SK-N-SH (cell line): ENCODE measurements at regions not wholly inside any gene's neighbourhood (a gene's known extent, or its start where the extent isn't known, plus 50 kb on each side); places are given as distances from the start of the nearest gene placed in this dataset.

ENCODE experiments used
- CTCF ChIA-PET: fragments of 300-600, 350-600 bp; formaldehyde crosslinking; extraction: SDS; loops from one replicate; lab custom pipeline; 2021; lab: Yijun Ruan, JAX
- POLR2A ChIA-PET: fragments of 350-600 bp; sonication (Branson Sonifier 250); formaldehyde crosslinking; extraction: SDS; loops from one replicate; lab custom pipeline; 2020; ENCODE audit warnings: antibody characterized with exemption, inconsistent platforms; lab: Yijun Ruan, JAX
- DNase-seq: peaks from one replicate; pipeline ENCODE4 v3.0.0; 2012
- H2AFZ ChIP-seq: fragments of 200-600 bp; sonication (generic); 2 replicates; pipeline ENCODE4 v1.8.1; 2016; ENCODE audit warnings: antibody characterized with exemption, mild to moderate bottlenecking, low read depth
- H3F3A ChIP-seq: fragments of 200-600 bp; sonication (generic); replicated peaks from 2 replicates; pipeline ENCODE3; 2016; ENCODE audit warnings: antibody characterized with exemption, mild to moderate bottlenecking; ENCODE audit not compliant: insufficient read depth
- H3K27ac ChIP-seq, 2 experiments: fragments of 200-500 bp in 1 of 2; fragments of 200-600 bp in 1 of 2; sonication (Bioruptor generic) in 1 of 2; sonication (generic), shearing (Covaris generic) in 1 of 2; 2 replicates each; pipeline versions ENCODE4 v1.5.1 to v1.6.1; 2014 to 2016; ENCODE audit warnings: low read depth in 2 of 2, inconsistent platforms in 1 of 2, low read length in 1 of 2, mild to moderate bottlenecking in 1 of 2, mixed read lengths in 1 of 2
- H3K27me3 ChIP-seq: fragments of 200-600 bp; sonication (generic), shearing (Covaris generic); 2 replicates; pipeline ENCODE4 v1.6.1; 2016; ENCODE audit warnings: mixed run types; ENCODE audit not compliant: insufficient read depth
- H3K36me3 ChIP-seq, 2 experiments: fragments of 200-500 bp in 1 of 2; fragments of 200-600 bp in 1 of 2; sonication (Bioruptor generic) in 1 of 2; sonication (generic) in 1 of 2; replicated peaks in 1 of 2; 2 replicates each; pipeline versions ENCODE3 to v1.5.1; 2014 to 2016; ENCODE audit warnings: low read length in 1 of 2, mild to moderate bottlenecking in 1 of 2; ENCODE audit not compliant: insufficient read depth in 2 of 2, control insufficient read depth in 1 of 2
- H3K4me1 ChIP-seq, 2 experiments: fragments of 200-500 bp in 1 of 2; fragments of 200-600 bp in 1 of 2; sonication (Bioruptor generic) in 1 of 2; sonication (generic), shearing (Covaris generic) in 1 of 2; 2 replicates each; pipeline versions ENCODE4 v1.5.1 to v1.6.1; 2014 to 2016; ENCODE audit warnings: low read depth in 1 of 2, low read length in 1 of 2, mixed run types in 1 of 2; ENCODE audit not compliant: insufficient read depth in 2 of 2, control insufficient read depth in 1 of 2
- H3K4me2 ChIP-seq: fragments of 200-600 bp; sonication (generic), shearing (Covaris generic); 2 replicates; pipeline ENCODE4 v1.6.1; 2017; ENCODE audit warnings: mixed run types
- H3K4me3 ChIP-seq, 2 experiments: fragments of 200-500 bp in 1 of 2; fragments of 200-600 bp in 1 of 2; sonication (Bioruptor generic) in 1 of 2; sonication (generic), shearing (Covaris generic) in 1 of 2; 2 replicates each; pipeline versions ENCODE4 v1.5.1 to v1.8.1; 2014 to 2016; ENCODE audit warnings: low read depth in 2 of 2, inconsistent platforms in 1 of 2, low read length in 1 of 2, mild to moderate bottlenecking in 1 of 2, mixed read lengths in 1 of 2, moderate library complexity in 1 of 2
- H3K79me2 ChIP-seq: fragments of 200-600 bp; sonication (generic); 2 replicates; pipeline ENCODE4 v1.8.1; 2017; ENCODE audit warnings: mild to moderate bottlenecking; ENCODE audit not compliant: insufficient read depth
- H3K9ac ChIP-seq: fragments of 200-600 bp; sonication (generic); 2 replicates; pipeline ENCODE4 v1.6.1; 2017; ENCODE audit warnings: mixed run types
- H3K9me2 ChIP-seq: fragments of 200-600 bp; sonication (generic); 2 replicates; pipeline ENCODE4 v1.6.1; 2017; ENCODE audit warnings: mixed run types
- H3K9me3 ChIP-seq: fragments of 200-600 bp; sonication (generic); 2 replicates; pipeline ENCODE4 v1.6.1; 2017; ENCODE audit warnings: mixed run types, mild to moderate bottlenecking, moderate library complexity
- H4K20me1 ChIP-seq: fragments of 200-600 bp; sonication (generic); 2 replicates; pipeline ENCODE4 v1.6.1; 2017; ENCODE audit warnings: mild to moderate bottlenecking, mixed run types; ENCODE audit not compliant: insufficient read depth
- ELF1 ChIP-seq: IDR thresholded peaks from 2 replicates; pipeline ENCODE4 v1.4.0; 2012
- FOSL2 ChIP-seq: IDR thresholded peaks from 2 replicates; pipeline ENCODE4 v1.4.0; 2012; ENCODE audit warnings: low read depth, mild to moderate bottlenecking, moderate library complexity, borderline replicate concordance
- FOXM1 ChIP-seq: IDR thresholded peaks from 2 replicates; pipeline ENCODE4 v1.4.0; 2012; ENCODE audit warnings: low read depth, mild to moderate bottlenecking
- GABPA ChIP-seq: IDR thresholded peaks from 2 replicates; pipeline ENCODE4 v1.4.0; 2012; ENCODE audit warnings: low read depth, mild to moderate bottlenecking
- MEF2A ChIP-seq: IDR thresholded peaks from 2 replicates; pipeline ENCODE4 v1.4.0; 2012; ENCODE audit warnings: low read depth, borderline replicate concordance
- MXI1 ChIP-seq: IDR thresholded peaks from 2 replicates; pipeline ENCODE4 v1.6.1; 2012; ENCODE audit warnings: mild to moderate bottlenecking, low read depth, low read length, improper control_type of control experiment
- RCOR1 ChIP-seq: fragments of 150-350 bp; IDR thresholded peaks from 2 replicates; pipeline ENCODE4 v1.6.1; 2017; ENCODE audit warnings: antibody characterized with exemption, low read length
- TAF1 ChIP-seq: IDR thresholded peaks from 2 replicates; pipeline ENCODE4 v1.6.1; 2012; ENCODE audit warnings: low read depth, mild to moderate bottlenecking, low read length, moderate library complexity, borderline replicate concordance
- TCF12 ChIP-seq: IDR thresholded peaks from 2 replicates; pipeline ENCODE4 v1.4.0; 2012
- TEAD4 ChIP-seq: IDR thresholded peaks from 2 replicates; pipeline ENCODE4 v1.4.0; 2012; ENCODE audit warnings: mild to moderate bottlenecking, borderline replicate concordance; ENCODE audit not compliant: insufficient read depth
- WGBS: methylation state at CpG from one replicate; pipeline ENCODE4 v1.1.6; 2017; ENCODE audit warnings: low lambda C conversion rate; 5-methylcytosine and 5-hydroxymethylcytosine counted together
- TF ChIP-seq, protein P1 (sequence below): fragments of 200-600 bp; sonication (generic); IDR thresholded peaks from 2 replicates; pipeline ENCODE4 v1.6.1; 2017; ENCODE audit warnings: antibody characterized with exemption, mild to moderate bottlenecking, moderate library complexity

DNA sequence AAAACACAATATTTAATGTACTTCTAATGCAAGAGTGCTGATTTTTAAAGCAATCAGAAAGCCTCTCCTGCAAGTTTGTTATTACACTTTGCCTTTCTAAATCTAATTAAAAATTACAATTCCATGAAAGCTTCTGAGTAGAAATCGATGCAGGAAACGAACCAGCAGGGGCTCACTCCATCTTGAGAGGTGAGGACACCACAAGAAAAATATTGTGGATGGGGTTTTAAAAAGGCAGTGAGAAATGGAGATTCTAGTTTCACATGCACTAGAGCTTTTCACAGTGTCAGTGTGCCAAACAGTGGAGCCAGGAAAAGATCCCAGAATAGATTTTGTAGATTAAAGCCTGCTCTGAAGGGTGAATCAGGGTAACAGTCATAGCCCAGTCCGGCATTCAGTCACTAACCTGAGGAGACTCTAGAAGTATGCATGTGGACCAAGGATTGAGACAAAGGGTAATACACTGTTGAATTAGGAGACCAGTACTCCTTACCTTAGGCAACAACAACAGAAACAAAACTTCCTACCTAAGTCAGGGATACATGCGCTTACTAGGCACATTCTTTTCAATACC is 362.3 kb downstream of the NAF1 start:
- CTCF ChIA-PET: no interaction called here
- peak overlapping the region; percentile 78 for H2AFZ ChIP-seq
- H4K20me1 ChIP-seq: no peaks in the 10 kb centered on the region
- peak overlapping the region in 1 of 2 experiments; percentile 7; a peak in 1 of 4 replicates for H3K27ac ChIP-seq
- POLR2A ChIA-PET: no interaction called here
- H3F3A ChIP-seq: no peaks in the 10 kb centered on the region
- DNase-seq: no peak
- H3K4me2 ChIP-seq: no peak overlapping the region
- peak overlapping the region in 1 of 2 experiments; percentile 23; a peak in 1 of 4 replicates for H3K4me3 ChIP-seq
- WGBS: 14% methylated on average over 4 of the region's 4 CpGs
- H3K79me2 ChIP-seq: no peaks in the 10 kb centered on the region
- no peaks in the 10 kb centered on the region for H3K27me3 ChIP-seq
- 0 out of 2 replicates have a peak, but pooled peaks cover 3% of the 10 kb centered on the region for H3K9me2 ChIP-seq
- H3K9me3 ChIP-seq: no peaks in the 10 kb centered on the region
- peak overlapping the region; percentile 32; the same call in 1 of the 2 replicates for H3K9ac ChIP-seq
- H3K4me1 ChIP-seq: no peaks in the 10 kb centered on the region
- H3K36me3 ChIP-seq: no peaks in the 10 kb centered on the region
- TF ChIP-seq TEAD4 (no peak), FOSL2 (peak; percentile 18; the same call in 1 of the 2 replicates)
- TF ChIP-seq, all 33 proteins: peak for 1

GRCh38 chr4:162803378-162803777 is 363.3 kb downstream of the NAF1 start:
- no peak for DNase-seq
- no peaks in the 10 kb centered on the region for H3K9me3 ChIP-seq
- no peaks in the 10 kb centered on the region for H4K20me1 ChIP-seq
- no peak overlapping the region for H3K9ac ChIP-seq
- H3K27me3 ChIP-seq: no peaks in the 10 kb centered on the region
- H3K4me1 ChIP-seq: no peaks in the 10 kb centered on the region
- ChIA-PET POLR2A (no interaction called here), CTCF (no interaction called here)
- H3K36me3 ChIP-seq: no peaks in the 10 kb centered on the region
- H3K27ac ChIP-seq: no peak overlapping the region
- H3K4me2 ChIP-seq: no peak overlapping the region
- no peaks in the 10 kb centered on the region for H3K79me2 ChIP-seq
- no peaks in the 10 kb centered on the region for H3F3A ChIP-seq
- H2AFZ ChIP-seq: no peak overlapping the region; the same call in 1 of the 2 replicates
- no peak overlapping the region for H3K4me3 ChIP-seq
- 0 out of 2 replicates have a peak, but pooled peaks cover 3% of the 10 kb centered on the region for H3K9me2 ChIP-seq
- TF ChIP-seq MXI1 (no peak), FOXM1 (no peak), TAF1 (no peak), MEF2A (no peak), GABPA (no peak), ELF1 (no peak), TCF12 (no peak), RCOR1 (no peak)
- TF ChIP-seq, protein P1, sequence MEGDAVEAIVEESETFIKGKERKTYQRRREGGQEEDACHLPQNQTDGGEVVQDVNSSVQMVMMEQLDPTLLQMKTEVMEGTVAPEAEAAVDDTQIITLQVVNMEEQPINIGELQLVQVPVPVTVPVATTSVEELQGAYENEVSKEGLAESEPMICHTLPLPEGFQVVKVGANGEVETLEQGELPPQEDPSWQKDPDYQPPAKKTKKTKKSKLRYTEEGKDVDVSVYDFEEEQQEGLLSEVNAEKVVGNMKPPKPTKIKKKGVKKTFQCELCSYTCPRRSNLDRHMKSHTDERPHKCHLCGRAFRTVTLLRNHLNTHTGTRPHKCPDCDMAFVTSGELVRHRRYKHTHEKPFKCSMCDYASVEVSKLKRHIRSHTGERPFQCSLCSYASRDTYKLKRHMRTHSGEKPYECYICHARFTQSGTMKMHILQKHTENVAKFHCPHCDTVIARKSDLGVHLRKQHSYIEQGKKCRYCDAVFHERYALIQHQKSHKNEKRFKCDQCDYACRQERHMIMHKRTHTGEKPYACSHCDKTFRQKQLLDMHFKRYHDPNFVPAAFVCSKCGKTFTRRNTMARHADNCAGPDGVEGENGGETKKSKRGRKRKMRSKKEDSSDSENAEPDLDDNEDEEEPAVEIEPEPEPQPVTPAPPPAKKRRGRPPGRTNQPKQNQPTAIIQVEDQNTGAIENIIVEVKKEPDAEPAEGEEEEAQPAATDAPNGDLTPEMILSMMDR: no peak
